ENCODE measurements at regions not wholly inside any gene's neighbourhood (a gene's known extent, or its start where the extent isn't known, plus 50 kb on each side); places are given as distances from the start of the nearest gene placed in this dataset.

GRCh38 chr6:10259671-10260070 lies 155.2 kb downstream of the TFAP2A start:
- TF ChIP-seq POLR2A (IDR thresholded peaks at IDR 0.05; ENCODE audit: low read depth, low read length) (no peak), CTCF (IDR thresholded peaks at IDR 0.05; ENCODE audit: extremely low read depth in 1 of 2, insufficient read depth in 1 of 2, low read depth in 1 of 2, low read length in 2 of 2) (no peak), FOS (IDR thresholded peaks at IDR 0.05; ENCODE audit: borderline replicate concordance, insufficient read depth, low read length) (no peak), POLR2AphosphoS5 (IDR thresholded peaks at IDR 0.05; ENCODE audit: insufficient read depth, low read depth, low read length) (no peak)
